ENCODE measurements at regions not wholly inside any gene's neighbourhood (a gene's known extent, or its start where the extent isn't known, plus 50 kb on each side); places are given as distances from the start of the nearest gene placed in this dataset.

DNA sequence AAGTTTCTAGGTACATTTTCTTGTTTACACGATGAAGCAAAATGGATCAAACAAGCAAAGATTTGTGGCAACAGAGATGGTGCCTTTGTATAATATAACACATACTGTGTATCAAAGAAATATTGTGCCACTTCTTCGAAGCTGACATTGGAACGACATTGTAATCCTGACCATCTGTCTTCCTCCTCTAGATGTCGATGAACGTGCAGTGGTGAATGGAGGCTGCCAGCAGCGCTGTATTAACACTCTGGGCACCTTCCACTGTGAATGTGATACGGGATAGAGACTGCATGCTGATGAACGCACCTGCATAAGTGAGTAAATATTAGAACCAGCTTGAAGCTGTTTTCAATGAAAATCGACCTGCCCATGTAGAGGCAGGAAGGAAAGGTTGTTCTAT is 613.3 kb upstream of the GOLIM4 start:
- H3K27ac ChIP-seq: no peak overlapping the region
- TF ChIP-seq, protein P1, sequence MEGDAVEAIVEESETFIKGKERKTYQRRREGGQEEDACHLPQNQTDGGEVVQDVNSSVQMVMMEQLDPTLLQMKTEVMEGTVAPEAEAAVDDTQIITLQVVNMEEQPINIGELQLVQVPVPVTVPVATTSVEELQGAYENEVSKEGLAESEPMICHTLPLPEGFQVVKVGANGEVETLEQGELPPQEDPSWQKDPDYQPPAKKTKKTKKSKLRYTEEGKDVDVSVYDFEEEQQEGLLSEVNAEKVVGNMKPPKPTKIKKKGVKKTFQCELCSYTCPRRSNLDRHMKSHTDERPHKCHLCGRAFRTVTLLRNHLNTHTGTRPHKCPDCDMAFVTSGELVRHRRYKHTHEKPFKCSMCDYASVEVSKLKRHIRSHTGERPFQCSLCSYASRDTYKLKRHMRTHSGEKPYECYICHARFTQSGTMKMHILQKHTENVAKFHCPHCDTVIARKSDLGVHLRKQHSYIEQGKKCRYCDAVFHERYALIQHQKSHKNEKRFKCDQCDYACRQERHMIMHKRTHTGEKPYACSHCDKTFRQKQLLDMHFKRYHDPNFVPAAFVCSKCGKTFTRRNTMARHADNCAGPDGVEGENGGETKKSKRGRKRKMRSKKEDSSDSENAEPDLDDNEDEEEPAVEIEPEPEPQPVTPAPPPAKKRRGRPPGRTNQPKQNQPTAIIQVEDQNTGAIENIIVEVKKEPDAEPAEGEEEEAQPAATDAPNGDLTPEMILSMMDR (conservative IDR thresholded peaks at IDR 0.05): 0 out of 2 replicates have a peak, but pooled peaks have one; percentile 9

DNA sequence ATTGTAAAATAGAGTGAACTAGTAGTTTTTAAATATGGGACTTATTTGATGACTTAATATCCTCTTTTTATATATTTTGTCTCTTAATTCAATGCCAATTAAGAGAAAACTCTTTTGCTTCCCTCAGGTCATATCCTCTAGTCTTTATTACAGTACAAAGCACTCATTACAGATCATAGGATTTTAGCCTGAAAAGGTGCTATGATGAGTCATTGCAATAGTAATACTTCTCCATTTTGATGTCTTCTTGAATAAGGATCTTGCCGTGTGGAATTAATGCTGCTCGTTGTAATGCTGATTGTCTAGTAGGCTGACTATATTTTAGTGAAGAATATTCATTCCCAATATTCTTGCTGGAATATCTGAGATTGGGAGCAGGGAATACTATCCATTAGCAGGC is 612.2 kb upstream of the GOLIM4 start:
- TF ChIP-seq, protein P1 (conservative IDR thresholded peaks at IDR 0.05): no peak
- H3K27ac ChIP-seq: no peak overlapping the region

DNA sequence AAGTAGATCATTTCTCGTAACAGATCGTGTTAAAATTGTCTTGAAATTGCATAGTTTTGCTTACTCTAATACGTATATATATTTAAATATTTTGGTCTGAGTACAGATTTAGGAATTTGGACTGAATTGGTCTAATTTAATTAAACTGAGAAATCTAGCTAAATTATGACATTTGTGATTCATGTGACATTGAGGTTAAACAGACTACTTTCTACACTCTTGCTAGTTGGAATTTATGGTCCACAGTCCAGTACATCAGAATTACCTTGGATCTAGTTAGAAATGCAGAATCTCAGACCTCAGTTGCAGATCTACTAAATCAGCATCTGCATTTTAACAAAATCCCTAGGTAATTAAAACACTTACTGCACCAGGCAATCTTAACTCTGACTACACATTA is 609.7 kb upstream of the GOLIM4 start:
- H3K27ac ChIP-seq: no peak overlapping the region
- TF ChIP-seq, protein P1 (conservative IDR thresholded peaks at IDR 0.05): no peak

DNA sequence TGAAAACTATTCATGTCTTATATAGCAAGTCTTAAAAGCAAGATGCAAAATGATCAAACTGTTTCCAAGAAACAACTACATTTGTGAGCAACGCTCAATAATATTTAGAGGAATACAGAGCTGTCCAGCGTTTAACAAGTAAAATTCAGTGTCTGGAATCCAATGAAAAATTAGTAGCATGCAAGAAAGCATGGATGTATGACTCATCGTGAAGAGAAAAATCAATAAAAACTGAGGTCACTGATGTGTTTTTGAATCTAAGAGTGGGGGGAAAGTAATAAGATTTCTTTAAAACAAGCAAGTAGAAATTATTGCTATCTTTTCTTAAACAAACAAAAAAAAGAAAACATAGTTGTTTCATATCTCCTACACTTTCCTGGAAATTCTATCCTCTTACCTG is 600.3 kb upstream of the GOLIM4 start:
- TF ChIP-seq, protein P1 (conservative IDR thresholded peaks at IDR 0.05): no peak

DNA sequence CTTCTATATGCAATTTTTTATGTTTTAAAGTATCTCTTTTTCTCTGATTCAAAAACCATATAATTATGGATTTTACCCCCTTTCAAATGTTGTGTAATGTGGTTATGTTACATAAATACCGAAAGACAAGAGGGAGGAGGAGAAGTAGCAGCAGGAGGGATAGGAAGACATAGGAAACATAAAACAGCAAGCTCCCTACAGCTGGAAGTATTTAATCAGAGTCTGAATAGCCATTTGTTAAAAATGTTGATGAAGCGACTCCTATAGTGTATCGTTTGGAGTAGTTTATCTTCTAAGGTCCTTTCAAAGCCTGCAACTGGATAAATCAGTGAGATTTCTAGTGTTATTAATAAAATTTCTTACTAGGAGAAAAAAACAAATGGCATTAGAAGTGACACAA is 598.1 kb upstream of the GOLIM4 start:
- H3K27ac ChIP-seq: no peak overlapping the region
- TF ChIP-seq, protein P1 (conservative IDR thresholded peaks at IDR 0.05): no peak

More for the DNA sequence above, 600.3 kb upstream of the GOLIM4 start:
- H3K27ac ChIP-seq: no peak overlapping the region

DNA sequence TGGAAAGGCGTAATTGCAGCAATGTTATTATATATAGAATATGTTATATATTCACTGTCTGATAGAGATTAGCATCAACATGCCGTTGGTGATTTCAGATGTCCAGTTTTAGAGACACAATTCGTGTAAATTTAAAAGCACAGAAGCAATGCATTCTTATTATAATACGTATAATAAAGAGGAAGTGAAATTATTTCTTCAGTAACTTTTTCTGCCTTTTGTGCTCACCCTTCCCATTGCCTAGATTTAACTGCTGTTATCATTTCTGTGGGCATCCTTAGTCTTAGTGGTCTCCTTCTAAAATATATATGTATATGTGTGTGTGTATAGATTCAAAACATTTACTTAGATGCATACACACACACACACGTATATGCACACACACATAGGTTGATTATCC is 592.5 kb upstream of the GOLIM4 start:
- TF ChIP-seq, protein P1 (conservative IDR thresholded peaks at IDR 0.05): no peak
- H3K27ac ChIP-seq: no peak overlapping the region

DNA sequence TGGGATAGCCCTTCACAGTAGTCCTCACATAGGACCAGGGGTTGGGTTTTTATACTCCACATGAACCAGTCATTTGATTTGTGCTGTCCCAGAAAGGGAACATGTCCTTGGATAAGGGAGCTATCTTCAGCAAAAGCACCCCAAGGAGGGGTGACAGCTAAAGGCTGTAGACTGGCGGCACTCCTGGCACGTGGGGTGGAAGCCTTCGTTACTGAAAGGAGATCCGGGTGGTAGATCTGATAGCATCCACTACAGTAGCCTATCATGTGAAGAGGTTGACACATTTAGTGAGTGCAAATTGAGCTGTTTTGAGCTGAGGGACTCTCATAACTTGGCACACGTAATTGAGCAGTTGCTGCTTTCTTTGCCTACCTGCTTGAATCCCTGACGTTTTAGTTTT is 588.8 kb upstream of the GOLIM4 start:
- no peak overlapping the region for H3K27ac ChIP-seq
- TF ChIP-seq, protein P1 (conservative IDR thresholded peaks at IDR 0.05): no peak

DNA sequence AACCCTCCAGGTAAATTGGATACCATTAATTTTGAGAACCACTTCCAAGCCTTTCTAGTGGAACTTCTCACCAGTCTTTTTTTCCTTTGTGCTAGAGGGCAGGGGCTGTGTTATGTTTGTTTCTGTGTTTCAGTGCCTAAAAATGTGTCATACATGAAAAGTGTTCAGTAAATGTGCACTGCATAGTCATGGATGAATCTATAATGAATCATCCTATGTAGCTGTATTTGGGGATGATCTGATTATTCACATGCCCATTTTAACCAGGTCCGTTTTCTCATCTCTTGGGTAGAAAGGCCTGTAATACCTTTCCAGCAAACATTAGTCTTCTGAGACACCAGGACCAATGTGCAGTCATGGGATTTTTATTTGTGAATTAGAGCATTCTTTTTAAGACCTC is 583.0 kb upstream of the GOLIM4 start:
- no peak overlapping the region for H3K27ac ChIP-seq
- TF ChIP-seq, protein P1 (conservative IDR thresholded peaks at IDR 0.05): no peak
